ENCODE measurements at regions not wholly inside any gene's neighbourhood (a gene's known extent, or its start where the extent isn't known, plus 50 kb on each side); places are given as distances from the start of the nearest gene placed in this dataset.
"Not testable (repeated sequence)": the region's sequence is repeated elsewhere in the genome, so short reads cannot be mapped to it uniquely, and the experiment has no call there.

DNA sequence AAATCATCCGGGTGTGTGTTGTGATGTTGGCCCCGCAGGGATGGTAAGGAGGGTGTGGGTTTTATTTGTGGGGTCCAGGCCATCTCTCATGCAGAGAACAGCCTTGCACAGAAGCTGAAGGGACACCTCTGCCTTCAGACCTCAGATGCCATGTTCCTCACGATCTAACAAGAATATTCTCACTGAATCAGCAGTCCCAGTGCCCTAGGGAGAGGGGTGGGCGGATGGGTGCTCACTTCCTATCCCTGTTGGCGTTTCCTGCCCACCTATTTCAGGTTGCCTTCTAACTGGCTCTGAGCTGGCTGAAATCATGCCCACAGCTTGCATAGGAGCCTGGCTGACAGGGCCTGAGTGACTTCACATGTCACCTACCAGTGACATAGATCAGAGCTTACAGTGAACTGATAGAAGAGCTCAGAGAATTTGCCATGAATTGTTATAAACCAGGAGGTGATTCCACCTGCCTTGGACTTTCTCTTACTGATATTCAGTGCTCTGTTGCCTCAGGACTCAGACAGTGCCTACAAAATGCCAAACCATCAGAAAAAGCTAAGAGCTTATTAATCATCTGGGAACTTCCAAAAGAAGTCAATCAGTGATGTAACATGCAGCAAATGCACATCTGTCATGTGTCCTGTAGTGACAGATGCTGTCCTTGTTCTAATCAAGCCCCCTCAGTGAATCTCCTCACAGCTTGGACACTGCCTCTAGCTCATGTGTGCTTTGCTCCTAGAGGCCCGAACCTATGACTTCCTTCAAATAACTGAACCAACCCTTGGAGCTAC is 186.8 kb upstream of the ADRA1D start:
- DNase-seq (ENCODE audit: low read depth in 3 of 3), result no peak

DNA sequence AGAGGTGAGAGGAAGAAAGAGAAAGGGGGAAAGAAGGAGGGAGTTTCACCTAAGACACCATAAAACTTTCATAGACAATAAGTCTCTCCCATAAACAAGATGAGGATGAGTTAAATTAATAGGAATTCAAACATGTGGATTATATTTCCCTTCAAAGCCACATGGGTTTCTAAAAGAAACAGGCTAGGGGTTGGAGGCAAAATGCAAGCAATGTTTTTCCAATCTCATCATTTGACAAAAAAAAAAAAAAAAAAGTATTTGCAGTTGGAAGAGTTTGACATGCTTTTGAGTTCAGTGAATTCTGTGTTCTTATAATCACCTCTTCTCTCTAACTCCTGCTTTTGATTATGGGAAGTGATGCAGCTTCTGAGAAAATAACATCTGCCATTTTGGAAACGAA is 186.1 kb upstream of the ADRA1D start:
- DNase-seq (ENCODE audit: low read depth in 3 of 3), result no peak

DNA sequence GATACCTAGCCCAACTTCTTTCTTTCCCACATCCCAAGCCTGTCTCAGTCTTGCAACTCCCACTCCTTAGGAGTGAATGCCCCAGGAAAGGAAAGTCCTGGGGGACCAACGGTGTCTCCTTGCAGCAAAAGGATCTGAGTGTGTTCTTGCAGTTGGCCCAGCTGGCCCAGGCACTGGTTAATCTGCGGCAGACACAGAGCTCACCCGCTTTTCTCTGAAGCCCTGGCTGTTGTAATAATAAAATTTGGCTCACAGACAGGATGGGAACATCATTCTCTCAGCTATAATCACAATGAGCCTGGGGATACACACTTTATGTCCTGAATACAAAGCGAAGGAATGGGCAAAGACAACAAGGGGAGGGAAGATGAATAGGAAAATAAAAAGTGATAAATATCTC is 185.6 kb upstream of the ADRA1D start:
- no peak for DNase-seq (ENCODE audit: low read depth in 3 of 3)

DNA sequence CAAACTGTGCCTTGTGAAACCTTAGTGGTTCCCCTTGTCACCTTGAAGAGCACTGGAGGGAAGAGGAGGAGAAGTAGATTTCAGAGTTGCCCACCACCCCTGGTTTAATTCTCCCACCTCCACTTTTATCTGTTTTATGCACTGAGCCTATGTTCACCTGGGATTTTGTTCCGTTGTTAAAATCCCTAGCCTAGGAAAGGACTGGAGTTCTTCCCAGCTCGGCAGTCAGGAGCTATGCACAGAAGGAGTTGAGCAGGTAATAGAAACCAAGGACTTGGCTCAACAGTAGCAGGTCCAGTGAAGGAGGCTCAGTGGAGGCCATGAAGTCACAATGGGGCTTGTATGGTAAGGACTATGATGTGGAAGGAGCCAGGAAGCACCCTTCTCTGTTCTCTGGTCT is 182.4 kb upstream of the ADRA1D start:
- DNase-seq (ENCODE audit: low read depth in 3 of 3), result no peak

DNA sequence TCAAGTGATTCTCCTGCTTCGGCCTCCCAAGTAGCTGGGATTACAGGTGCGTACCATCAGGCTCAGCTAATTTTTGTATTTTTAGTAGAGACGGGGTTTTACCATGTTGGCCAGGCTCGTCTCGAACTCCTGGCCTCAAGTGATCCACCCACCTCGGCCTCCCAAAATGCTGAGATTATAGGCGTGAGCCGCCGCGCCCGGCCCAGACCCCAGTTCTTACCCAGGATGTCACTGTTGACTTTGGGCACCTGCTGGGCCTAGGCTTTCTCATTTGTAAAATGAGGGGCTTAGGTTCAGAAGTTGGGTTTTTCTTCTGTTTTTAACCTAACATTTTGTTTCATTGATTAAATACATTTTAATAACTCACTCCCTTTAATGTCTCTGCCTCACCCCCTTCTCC is 181.7 kb upstream of the ADRA1D start:
- not testable (repeated sequence) for DNase-seq (ENCODE audit: low read depth in 3 of 3)

DNA sequence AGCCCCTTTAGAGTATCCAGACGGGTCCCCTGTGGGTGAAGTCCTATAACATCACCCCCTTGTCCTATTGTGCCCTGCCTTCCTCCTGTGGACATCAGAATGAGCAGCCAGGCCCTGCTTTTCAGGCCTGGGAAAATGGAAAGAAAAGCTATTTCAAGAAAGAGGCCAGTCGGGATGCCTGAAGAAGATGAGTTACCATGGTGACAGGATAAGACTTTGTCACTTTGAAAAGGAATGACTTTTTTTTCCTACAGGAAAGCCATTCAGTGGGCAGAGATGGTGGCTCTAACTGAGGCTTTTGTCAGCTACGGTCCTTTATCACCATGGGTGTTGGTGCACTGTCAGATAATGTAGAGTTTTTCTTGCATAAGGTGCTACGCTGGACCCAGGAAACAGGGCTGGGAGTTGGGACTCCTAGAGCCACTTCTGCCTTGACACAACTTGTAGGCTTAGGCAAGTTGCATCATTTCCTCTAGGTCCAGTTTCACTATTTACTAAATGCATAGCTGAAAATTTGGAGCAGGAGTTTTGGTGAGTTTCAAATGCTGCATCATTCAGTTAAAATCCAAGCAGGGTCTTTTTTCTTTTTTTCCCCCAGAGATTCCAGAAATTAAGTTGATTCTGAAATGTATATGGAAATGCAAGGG is 179.0 kb upstream of the ADRA1D start:
- DNase-seq (ENCODE audit: low read depth in 3 of 3), result no peak

DNA sequence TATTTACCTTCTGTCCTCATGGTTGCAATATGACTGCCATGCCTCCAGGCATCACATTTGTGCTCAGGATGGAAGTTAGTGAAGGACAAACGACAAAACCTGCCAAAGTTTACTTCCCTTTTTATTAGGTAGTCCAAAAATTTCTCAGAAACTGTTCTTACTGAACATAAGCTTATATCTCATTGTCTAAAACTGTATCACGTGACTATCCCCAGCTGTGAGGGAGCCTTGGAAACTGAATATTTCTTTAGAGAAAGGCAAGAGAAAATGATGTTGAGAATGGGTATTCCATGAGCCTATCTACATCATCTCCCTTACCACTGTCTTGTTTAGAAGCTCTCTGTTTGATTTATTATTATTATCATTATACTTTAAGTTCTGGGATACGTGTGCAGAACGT is 169.1 kb upstream of the ADRA1D start:
- no peak for DNase-seq (ENCODE audit: low read depth in 3 of 3)

DNA sequence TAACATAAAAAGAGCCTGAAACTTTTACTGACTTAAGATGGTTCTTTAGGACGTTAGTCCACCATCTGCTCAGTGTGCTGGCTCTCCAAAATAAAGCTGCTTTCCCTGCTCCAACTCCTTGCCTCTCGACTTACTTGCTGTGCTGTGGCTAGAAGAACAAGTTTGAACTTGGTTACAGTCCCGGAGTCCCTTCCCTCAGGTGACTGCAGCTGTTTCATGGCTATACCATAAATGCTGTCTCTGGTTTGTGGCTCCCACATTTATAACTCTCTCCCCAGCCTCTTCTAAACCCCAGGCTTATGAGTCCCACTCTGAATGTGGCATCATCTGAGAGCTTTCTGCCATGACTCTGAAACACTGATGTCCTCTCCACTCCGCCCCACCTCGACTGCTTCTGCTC is 166.2 kb upstream of the ADRA1D start:
- no peak for DNase-seq (ENCODE audit: low read depth in 3 of 3)

DNA sequence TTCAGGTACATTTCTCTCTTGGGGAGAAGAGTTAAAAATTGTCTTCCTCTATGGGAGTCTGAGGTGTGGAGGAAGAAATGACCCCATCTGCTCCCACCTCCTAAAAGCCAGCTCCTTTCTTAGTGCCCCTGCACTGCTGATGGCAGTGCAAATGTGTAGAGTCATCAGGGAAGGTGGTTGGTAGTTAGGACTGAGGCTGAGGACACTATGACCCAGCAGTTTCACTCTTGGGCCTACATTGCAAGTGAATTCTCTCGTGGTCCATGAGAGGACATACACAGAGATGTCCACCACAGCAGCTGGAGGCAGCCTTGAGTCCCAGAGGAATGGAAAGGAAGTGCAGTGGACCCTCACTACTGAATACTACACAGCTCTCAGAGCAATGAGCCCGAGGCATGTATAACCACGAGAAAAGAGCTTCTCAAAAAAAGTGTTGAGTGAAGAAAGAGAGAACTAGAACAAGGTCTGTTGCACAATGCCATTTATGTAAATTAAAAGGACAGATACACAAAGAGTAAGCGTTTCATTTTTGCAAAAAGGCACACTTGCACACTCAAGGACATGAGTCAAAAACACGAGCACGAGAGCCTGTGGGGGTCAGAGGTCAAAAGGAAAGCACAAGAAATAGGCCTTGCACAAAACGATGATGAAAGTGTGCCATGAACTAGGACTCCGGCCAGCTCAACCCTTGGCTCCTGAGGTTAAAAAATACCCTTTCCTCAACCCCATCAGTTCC is 164.4 kb upstream of the ADRA1D start:
- DNase-seq (ENCODE audit: low read depth in 3 of 3), result no peak

DNA sequence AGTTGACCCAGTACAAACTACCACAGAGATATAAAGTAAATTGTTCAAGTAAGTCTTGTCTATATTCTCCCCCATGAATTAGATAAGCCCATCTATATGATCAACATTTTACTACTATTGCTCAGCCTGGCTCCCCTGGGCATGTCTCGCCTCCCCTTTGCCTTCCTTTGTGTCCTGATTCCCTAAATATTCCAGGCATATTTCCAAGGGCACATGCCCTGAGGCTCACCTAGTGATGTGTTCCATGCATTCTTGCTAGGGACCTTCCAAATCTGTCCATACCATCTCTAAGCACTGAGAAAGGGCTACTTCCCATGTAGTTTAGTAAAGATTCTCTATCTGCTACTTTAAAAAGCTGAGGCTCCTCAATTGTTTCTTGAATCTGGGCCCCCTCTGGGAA is 163.1 kb upstream of the ADRA1D start:
- no peak for DNase-seq (ENCODE audit: low read depth in 3 of 3)

DNA sequence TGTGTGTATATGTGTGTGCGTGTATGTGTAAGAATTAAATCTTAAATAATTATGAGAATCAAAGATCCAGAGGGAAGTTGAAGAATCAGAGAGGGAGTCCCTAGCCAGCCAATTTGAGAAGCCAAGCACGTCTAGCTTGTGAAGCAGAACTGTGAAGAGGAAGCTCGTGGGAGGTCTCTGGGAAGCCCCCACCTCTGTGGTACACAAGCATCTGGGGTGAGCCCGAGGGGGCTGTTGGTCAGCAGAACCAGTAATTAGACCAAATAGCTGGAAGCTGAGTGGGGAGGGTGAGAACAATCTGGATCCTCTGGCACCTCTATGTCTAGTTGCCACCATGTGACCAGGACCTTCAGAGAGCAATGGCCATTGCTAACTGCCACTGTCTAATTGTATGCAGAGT is 162.7 kb upstream of the ADRA1D start:
- no peak for DNase-seq (ENCODE audit: low read depth in 3 of 3)

DNA sequence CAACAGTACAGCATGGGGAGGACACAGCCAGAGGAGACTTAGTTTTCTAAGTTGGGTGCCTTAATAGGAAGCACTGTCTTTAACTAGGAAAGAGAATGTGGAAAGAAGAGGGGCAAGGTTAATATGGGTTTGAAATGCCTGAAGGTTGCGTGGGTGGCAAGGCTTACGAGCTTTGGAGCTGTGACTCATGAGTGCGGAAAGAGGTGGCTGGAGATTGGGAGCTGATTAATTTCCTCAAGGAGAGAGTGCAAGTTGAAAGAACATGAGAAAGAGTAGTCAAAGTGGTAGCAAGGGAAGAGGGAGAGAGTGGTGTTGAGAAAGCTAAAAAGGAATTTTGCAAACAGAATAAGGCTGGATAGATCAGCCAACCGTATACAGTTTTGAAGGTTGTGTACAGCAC is 157.5 kb upstream of the ADRA1D start:
- DNase-seq (ENCODE audit: low read depth in 3 of 3), result no peak

DNA sequence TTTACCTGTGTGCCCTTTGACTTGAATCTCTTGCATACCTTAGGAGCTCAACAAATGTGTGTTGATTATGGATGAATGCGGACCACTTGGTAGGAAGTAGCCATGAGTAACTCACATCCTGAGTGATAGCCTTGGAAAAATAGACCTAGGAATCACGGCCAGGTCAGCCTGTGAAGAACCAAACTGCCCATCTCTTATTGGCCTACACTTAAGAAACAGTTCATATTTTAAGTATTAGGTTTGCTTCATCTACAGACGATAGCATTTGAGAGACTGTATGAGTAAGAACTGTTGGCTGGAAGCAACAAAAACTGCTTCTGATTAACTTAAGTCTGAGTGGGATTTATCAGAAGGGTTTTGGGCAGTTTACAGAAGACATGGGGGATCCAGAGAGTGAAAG is 152.5 kb upstream of the ADRA1D start:
- no peak for DNase-seq (ENCODE audit: low read depth in 3 of 3)

DNA sequence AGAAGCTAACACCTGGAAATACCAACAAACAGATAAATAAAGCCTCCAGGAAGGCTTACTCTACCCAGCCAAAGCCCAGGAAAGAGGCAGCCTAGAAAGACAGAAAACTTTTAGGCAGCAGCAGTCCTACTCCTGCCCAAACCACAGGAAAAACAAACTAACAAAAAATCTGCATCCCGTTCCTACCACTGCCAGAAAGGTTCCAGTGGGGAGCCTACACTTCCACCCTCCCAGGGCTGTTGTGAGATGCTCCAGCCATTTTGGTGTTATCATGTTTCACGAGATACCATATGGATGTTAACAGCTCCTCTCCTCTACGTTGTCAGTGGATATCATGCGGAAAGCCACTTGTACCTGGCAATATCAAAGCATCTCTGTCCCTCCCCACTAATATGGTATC is 135.9 kb upstream of the ADRA1D start:
- DNase-seq (ENCODE audit: low read depth in 3 of 3), result no peak

DNA sequence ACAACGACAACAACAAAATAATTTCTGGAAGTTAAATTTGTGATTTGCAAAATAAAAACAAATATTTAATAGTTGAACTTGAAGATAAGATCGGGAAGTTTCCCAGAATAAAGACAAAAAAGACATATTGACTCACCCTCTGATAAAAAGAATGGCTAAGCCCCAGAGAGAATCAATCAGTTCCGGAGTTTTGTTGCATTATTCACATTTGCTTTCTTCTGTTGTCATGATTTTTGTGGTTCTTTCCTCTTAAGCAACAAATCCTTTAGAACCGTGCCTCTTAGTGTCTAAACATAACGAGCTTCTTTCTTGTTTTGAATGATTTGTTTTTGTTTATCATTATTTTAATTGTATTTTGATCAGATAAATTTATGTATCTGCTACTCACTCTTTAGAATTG is 134.9 kb upstream of the ADRA1D start:
- DNase-seq (ENCODE audit: low read depth in 3 of 3), result no peak

DNA sequence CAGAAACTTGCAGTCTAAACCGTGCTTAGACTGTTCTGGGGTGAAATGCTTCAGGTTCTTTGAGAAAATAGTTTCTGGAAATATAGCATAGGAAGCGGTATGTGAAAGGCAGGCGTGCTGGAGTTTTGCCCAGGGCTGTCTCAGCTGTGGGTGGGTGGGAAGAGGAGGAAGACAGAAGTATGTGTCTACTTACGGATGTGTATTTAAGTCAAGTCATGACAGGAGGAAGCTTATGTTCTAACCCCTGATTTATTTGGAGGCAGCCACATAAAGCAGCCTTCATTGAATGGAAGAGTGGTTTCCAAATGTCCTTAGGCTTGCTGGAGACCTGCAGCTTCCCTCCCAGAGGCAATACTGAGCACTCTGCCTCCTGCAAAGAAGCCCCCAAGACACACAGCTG is 126.8 kb upstream of the ADRA1D start:
- DNase-seq (ENCODE audit: low read depth in 3 of 3), result no peak

DNA sequence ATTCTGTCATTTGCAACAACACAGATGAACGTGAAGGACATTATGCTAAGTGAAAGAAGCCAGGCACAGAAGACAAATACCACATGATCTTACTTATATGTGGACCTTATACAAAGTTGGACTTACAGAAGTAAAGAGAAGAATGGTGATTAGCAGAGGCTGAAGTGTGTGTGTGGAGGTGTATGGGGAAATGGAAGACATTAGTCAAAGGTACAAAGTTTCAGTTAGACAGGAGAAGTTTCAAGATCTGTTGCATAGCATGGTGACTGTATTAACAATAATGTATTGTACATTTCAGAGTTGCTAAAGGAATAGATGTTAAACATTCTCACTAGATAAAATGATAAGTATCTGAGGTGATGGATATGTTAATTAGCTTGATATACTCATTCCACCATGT is 124.4 kb upstream of the ADRA1D start:
- DNase-seq (ENCODE audit: low read depth in 3 of 3), result no peak

DNA sequence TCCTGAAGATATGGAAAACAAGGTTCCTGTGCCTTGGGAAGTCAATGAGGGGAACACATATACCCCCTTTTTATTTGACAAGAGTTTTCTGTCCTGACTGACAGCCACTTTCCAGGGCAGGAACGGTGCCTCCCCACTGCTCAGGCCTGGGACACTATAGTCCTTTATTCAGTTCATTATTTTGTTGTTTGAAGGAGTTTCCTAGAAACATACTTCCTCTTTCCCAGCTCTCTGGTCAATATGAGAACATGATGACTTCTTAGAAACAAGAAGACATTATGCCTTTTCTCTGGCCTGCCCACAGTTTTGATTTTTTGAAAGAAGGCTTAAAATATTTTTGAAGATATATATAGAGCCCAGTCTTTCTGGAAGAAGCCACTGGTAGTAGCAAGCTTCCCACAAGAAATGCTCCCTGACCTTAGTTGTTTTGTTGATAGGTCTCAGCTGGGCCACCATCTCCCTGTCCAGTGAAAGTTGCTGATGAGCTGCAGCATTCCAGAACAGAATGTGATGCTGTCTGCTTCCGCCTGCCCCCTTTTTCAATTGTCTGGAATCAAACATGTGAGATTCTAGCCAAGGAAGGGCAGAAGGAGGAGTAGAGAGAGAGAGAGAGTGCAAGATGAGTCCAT is 122.7 kb upstream of the ADRA1D start:
- DNase-seq (ENCODE audit: low read depth in 3 of 3), result no peak

DNA sequence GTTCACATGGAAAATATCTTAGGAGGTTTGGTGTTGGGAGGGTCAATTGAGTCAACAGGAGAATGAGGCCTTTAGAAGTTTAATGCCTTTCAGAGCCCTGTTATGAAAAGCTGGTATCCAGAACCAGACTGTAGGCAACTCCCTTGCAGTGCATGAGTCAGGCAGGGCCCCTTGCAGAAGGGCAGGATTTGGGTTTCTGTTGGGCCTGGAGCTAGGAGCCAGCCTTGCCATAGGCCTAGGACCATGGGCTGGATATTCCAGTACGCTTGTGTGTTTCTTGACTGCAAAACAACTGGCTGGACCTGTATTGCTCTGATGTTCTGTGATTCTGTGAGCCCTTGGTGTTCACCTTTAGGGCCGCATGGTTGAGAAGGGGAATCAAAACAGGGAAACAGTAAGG is 121.8 kb upstream of the ADRA1D start:
- DNase-seq (ENCODE audit: low read depth in 3 of 3), result no peak

DNA sequence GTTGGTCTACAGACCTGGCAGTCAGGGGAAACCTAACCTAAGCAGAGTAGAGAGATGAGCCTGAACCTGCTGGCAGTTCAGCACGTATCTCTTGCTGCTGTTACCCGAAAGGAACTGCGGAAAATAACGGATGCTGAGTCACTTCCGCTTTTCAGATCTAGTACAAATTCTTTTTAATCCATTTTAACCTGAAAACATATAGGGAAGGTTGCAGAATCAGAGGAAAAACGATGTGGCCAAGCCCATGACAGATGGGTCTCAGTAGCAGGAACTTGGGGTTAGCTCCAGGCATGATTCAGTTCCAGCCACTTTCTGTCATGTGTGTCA is 120.7 kb upstream of the ADRA1D start:
- DNase-seq (ENCODE audit: low read depth in 3 of 3), result peak; percentile 14 to 46 (median 14)

DNA sequence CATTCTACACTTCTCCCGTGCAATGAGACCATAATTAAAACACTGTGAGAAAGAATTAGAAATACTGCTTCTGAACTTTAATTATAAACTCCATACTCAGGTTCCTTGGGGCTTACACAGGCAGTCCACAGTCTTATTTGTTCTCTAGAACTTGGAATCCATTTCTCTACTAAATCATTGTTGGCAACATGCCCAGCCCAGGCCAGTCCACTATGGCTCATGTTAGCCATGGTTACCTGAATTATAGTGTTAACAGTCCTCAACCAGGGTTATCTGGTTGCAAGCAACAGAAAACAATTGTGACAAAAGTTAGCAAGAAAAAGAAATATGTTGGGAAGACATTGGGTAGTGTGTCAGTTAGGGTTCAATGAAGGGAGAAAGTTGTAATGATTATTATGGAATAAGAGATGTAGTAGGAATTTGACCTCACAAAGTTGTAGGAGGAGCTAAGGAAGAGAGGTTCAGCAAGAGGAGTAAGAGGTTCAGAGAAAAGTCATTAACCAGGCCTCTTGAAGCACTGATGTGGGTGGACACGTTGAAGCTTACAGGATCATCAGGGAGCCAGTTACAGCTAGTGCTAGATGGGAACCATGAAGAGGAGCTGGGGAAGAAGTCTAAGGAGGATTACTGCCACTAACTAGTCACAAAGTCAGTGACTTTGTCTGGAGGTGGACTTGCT is 120.2 kb upstream of the ADRA1D start:
- DNase-seq (ENCODE audit: low read depth in 3 of 3), result no peak

DNA sequence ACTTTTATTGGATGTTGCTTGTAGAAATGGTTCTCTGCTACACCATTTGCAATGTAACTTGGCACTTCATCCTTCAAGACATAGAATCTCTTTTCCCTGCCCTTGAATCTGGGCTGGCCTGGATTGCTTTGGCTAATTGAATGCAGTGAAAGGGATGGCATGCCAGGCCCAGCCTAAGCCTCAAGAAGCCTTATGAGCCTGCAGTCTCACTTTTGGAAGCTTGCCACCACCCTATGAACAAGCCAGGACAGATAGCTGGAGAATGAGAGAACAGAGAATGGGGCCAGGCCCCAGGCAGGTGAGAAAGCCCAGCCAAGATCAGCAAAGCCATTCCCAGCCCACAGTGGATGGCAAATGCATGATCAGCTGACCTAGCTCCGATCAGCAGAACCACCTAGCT is 117.0 kb upstream of the ADRA1D start:
- DNase-seq (ENCODE audit: low read depth in 3 of 3), result no peak
